ENCODE measurements at regions not wholly inside any gene's neighbourhood (a gene's known extent, or its start where the extent isn't known, plus 50 kb on each side); places are given as distances from the start of the nearest gene placed in this dataset.

DNA sequence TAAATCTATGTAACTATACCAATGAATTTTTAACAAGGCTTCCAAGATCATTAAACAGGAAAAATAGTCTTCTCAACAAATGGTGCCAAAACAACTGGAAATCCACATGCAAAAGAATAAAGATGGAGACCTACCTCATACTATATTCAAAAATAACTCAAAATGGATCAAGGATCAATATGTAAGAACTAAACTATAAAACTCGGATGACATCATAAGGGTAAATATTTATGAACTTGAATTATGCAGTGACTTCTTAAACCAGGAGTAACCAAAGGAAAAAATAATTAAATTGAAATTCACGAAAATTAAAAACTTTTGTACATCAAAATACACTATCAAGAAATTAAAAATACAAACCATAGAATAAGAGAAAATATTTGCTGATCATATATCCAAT is 728.7 kb upstream of the GHITM start:
- Histone ChIP-seq H3K4me1 (no peaks in the 10 kb centered on the region), H3K27me3 (no peaks in the 10 kb centered on the region), H3K27ac (no peak overlapping the region), H3K9me3 (no peaks in the 10 kb centered on the region), H3K36me3 (no peaks in the 10 kb centered on the region), H3K4me3 (no peak overlapping the region)
- 69 to 86% (median 83%) methylated on average over 2 of the region's 2 CpGs for WGBS, 5 donors
- DNase-seq, result no peak
- TF ChIP-seq EP300 (IDR thresholded peaks at IDR 0.05) (no peak), POLR2A (IDR thresholded peaks at IDR 0.05) (no peak), POLR2AphosphoS5 (IDR thresholded peaks at IDR 0.05) (no peak)
- TF ChIP-seq, protein P1, sequence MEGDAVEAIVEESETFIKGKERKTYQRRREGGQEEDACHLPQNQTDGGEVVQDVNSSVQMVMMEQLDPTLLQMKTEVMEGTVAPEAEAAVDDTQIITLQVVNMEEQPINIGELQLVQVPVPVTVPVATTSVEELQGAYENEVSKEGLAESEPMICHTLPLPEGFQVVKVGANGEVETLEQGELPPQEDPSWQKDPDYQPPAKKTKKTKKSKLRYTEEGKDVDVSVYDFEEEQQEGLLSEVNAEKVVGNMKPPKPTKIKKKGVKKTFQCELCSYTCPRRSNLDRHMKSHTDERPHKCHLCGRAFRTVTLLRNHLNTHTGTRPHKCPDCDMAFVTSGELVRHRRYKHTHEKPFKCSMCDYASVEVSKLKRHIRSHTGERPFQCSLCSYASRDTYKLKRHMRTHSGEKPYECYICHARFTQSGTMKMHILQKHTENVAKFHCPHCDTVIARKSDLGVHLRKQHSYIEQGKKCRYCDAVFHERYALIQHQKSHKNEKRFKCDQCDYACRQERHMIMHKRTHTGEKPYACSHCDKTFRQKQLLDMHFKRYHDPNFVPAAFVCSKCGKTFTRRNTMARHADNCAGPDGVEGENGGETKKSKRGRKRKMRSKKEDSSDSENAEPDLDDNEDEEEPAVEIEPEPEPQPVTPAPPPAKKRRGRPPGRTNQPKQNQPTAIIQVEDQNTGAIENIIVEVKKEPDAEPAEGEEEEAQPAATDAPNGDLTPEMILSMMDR (IDR thresholded peaks at IDR 0.05), result no peak
- intact Hi-C loops (cut with DNase I; ENCODE audit: low total_unique reads), result no loop called here

DNA sequence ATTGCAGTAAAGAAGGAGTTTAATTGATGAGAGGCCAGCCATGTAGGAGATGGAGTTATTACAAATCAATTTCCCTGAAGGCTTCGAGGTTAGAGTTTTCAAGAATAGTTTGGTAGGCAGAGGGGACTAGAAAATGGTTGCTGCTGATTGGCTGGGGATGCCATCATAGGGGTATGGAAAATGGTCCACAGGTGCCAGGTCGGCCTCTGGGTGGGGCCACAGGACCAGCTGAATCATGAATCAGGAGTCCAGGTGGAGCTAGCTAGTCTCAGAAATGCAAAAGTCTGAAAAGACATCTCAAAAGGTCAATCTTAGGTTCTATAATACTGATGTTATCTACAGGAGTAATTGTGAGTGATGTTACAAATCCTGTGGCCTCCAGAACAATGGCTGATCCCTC is 714.0 kb upstream of the GHITM start:
- Histone ChIP-seq H3K36me3 (no peaks in the 10 kb centered on the region), H3K27me3 (no peaks in the 10 kb centered on the region), H3K27ac (no peak overlapping the region), H3K4me1 (no peaks in the 10 kb centered on the region), H3K9me3 (peaks cover 0 to 16% (median 0%) of the 10 kb centered on the region in 4 donors), H3K4me3 (no peak overlapping the region)
- intact Hi-C loops (cut with DNase I; ENCODE audit: low total_unique reads), result no loop called here
- TF ChIP-seq POLR2AphosphoS5 (IDR thresholded peaks at IDR 0.05) (no peak), POLR2A (IDR thresholded peaks at IDR 0.05) (no peak), EP300 (IDR thresholded peaks at IDR 0.05) (no peak)
- TF ChIP-seq, protein P1 (IDR thresholded peaks at IDR 0.05), result no peak
- DNase-seq, result no peak
- 33 to 73% (median 69%) methylated on average over 2 of the region's 2 CpGs for WGBS, 5 donors

DNA sequence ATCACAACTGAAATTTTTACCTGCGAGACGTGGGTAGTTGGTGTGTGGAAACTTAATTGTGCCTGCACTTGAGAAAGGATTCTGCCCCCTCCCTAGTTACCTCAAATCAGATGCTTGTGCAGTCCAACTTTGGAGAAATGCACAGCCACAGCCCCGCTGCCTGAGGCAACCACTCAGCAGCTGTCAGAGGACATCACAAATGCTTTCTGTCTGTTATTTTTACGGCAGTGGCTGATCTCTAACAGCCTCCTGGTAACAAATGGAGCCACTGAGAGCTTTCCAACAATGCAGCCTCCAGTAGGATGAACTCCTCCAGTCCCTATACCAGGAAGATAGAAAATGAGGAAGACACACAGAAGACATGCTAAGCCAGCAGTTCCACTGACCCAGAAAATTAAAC is 712.2 kb upstream of the GHITM start:
- no peak overlapping the region for H3K4me3 ChIP-seq
- H3K4me1 ChIP-seq, result no peaks in the 10 kb centered on the region
- H3K27me3 ChIP-seq, result no peaks in the 10 kb centered on the region
- intact Hi-C loops (cut with DNase I; ENCODE audit: low total_unique reads), result no loop called here
- TF ChIP-seq POLR2A (IDR thresholded peaks at IDR 0.05), result no peak
- no peak overlapping the region for H3K27ac ChIP-seq
- 67 to 80% (median 71%) methylated on average over 4 of the region's 4 CpGs for WGBS, 5 donors
- H3K36me3 ChIP-seq, result no peaks in the 10 kb centered on the region
- DNase-seq, result no peak
- peaks cover 0 to 16% (median 0%) of the 10 kb centered on the region in 4 donors for H3K9me3 ChIP-seq

DNA sequence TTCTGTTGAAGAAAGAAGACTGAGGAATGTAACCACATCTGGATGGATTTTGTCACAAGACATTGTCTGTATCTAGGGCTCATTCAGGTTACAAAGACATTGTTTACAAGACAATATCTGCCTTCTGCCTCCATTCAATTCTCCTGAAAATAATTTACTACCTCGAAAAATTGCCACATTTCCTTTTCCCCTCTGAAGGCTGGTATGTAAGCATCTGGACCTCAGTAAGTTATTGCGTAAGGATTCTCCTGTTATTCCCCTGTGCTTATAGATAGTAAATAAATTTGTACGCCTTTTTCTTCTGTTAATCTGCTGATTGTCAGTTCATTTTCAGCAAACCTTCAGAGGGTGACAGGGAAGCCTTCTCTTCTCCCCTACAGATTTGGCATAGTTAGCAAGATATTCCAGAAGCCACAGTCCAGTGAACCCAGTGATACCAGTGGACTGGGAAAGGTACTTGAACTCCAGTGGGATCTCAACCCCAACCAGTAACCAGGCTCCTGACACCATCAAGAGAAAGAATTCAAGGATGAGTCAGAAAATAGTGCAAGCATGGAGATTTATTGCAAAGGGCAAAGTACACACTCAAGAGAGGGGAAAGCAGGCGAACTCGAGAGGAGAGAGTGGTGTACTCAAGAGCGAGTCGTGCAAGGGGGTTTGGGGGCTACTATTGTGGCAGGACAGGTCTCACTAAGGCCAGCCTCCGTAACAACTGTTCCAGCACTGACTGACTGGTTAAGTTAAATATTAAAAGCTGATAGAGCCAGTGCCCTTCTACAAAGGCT is 706.9 kb upstream of the GHITM start:
- WGBS, 5 donors, result 46 to 63% (median 62%) methylated on average over 8 of the region's 8 CpGs
- Histone ChIP-seq H3K36me3 (no peaks in the 10 kb centered on the region), H3K4me3 (no peak overlapping the region), H3K9me3 (peaks cover 0 to 16% (median 0%) of the 10 kb centered on the region in 4 donors), H3K27ac (no peak overlapping the region), H3K4me1 (no peaks in the 10 kb centered on the region), H3K27me3 (peaks cover 0 to 4% (median 0%) of the 10 kb centered on the region in 3 donors)
- intact Hi-C loops (cut with DNase I; ENCODE audit: low total_unique reads), result no loop called here
- TF ChIP-seq EP300 (IDR thresholded peaks at IDR 0.05), result no peak
- TF ChIP-seq, protein P1 (IDR thresholded peaks at IDR 0.05), result no peak
- TF ChIP-seq POLR2A (IDR thresholded peaks at IDR 0.05), result no peak
- TF ChIP-seq POLR2AphosphoS5 (IDR thresholded peaks at IDR 0.05), result no peak
- DNase-seq, result no peak

DNA sequence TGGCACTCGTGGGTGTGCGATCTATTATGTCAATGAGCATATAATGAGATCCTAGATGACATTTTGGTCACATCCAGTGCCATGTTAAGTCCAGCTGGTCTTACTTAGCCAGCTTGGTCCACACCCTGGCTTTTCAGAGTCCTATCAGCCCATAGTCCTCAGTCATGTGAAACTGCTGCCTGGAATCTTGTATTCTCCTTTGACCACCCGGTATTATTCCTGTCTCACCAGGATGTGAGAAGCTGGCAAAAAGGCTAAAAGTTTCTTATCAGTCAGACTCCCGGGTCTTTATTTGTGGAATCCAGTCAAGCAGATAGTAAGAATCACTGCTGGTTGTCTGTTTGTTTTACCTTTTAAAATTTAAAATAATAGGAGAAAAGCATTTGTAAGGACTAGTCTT is 705.6 kb upstream of the GHITM start:
- TF ChIP-seq POLR2AphosphoS5 (IDR thresholded peaks at IDR 0.05) (no peak), EP300 (IDR thresholded peaks at IDR 0.05) (no peak), POLR2A (IDR thresholded peaks at IDR 0.05) (no peak)
- TF ChIP-seq, protein P1 (IDR thresholded peaks at IDR 0.05), result no peak
- no peak overlapping the region for H3K4me3 ChIP-seq
- no peaks in the 10 kb centered on the region for H3K36me3 ChIP-seq
- peaks cover 0 to 12% (median 0%) of the 10 kb centered on the region in 4 donors for H3K9me3 ChIP-seq
- intact Hi-C loops (cut with DNase I; ENCODE audit: low total_unique reads), result no loop called here
- H3K27ac ChIP-seq, result no peak overlapping the region
- H3K27me3 ChIP-seq, result peaks cover 0 to 4% (median 0%) of the 10 kb centered on the region in 3 donors
- no peak for DNase-seq
- 64 to 71% (median 65%) methylated on average over 4 of the region's 4 CpGs for WGBS, 5 donors
- no peaks in the 10 kb centered on the region for H3K4me1 ChIP-seq
